Right lobe of liver (tissue), 6 donors: ENCODE measurements at regions not wholly inside any gene's neighbourhood (a gene's known extent, or its start where the extent isn't known, plus 50 kb on each side); places are given as distances from the start of the nearest gene placed in this dataset.

Experiments
- ATAC-seq, 4 donors: fragments of 200-7000 bp; cut with Tn5 transposase; one replicate each; pipeline ENCODE4 v1.9.1; 2020; ENCODE audit warnings: mild to moderate bottlenecking in 4 of 4, moderate library complexity in 4 of 4
- DNase-seq, 3 donors: peaks; one replicate each; pipeline ENCODE4 v3.0.0-alpha.2; 2020
- H3K27ac ChIP-seq, 3 donors: fragments of 200-600 bp; one replicate each; pipeline ENCODE4 v1.8.0; 2022
- H3K27me3 ChIP-seq, 2 donors: fragments of 200-600 bp; one replicate each; pipeline ENCODE4 v1.8.0; 2022
- H3K36me3 ChIP-seq, 4 donors: fragments of 200-600 bp; sonication (generic) in 1 of 4; one replicate each; pipeline versions ENCODE4 v1.5.1 to v1.8.0; 2017 to 2022; ENCODE audit warnings: control low read depth in 1 of 4
- H3K4me1 ChIP-seq, 4 donors: fragments of 200-600 bp; sonication (generic) in 1 of 4; one replicate each; pipeline versions ENCODE4 v1.5.1 to v1.8.0; 2017 to 2022; ENCODE audit warnings: control low read depth in 1 of 4
- H3K4me3 ChIP-seq, 3 donors: fragments of 200-600 bp; one replicate each; pipeline ENCODE4 v1.8.0; 2022
- H3K9me3 ChIP-seq, 4 donors: fragments of 200-600 bp; sonication (generic) in 1 of 4; one replicate each; pipeline versions ENCODE4 v1.5.1 to v1.8.0; 2017 to 2022; ENCODE audit warnings: control low read depth in 1 of 4
- POLR2A ChIP-seq: fragments of 450-650 bp; IDR thresholded peaks from one replicate; pipeline ENCODE4 v1.6.1; 2017; ENCODE audit warnings: antibody characterized with exemption, mild to moderate bottlenecking
- WGBS: methylation state at CpG from one replicate; pipeline ENCODE4 v1.1.6; 2018; ENCODE audit warnings: low coverage, low lambda C conversion rate; ENCODE audit not compliant: insufficient coverage; ENCODE audit errors: missing lambda C conversion rate; 5-methylcytosine and 5-hydroxymethylcytosine counted together
- intact Hi-C, 2 donors: fragments of 100-400 bp; cut with DNase I; formaldehyde crosslinking; loops; one replicate each; pipeline versions ENCODE4 v1.11.2 to v1.14.1; 2022
- TF ChIP-seq, protein P1 (sequence below), 4 donors: fragments of 200-600 bp in 3 of 4; fragments of 450-650 bp in 1 of 4; IDR thresholded peaks; one replicate each; pipeline versions ENCODE4 v1.5.1 to v1.8.0; 2016 to 2022; ENCODE audit warnings: antibody characterized with exemption in 4 of 4, mild to moderate bottlenecking in 2 of 4
- donor health status: DM: no; HTN: yes; CAD: no.
- donor health status: DM: no; HTN: no; CAD: no.
- donor health status: DM: no; HTN: no; CAD: no.
- donor health status: DM: no; HTN: yes; CAD: no.
- donor health status: DM: no; HTN: yes; CAD: no.

DNA sequence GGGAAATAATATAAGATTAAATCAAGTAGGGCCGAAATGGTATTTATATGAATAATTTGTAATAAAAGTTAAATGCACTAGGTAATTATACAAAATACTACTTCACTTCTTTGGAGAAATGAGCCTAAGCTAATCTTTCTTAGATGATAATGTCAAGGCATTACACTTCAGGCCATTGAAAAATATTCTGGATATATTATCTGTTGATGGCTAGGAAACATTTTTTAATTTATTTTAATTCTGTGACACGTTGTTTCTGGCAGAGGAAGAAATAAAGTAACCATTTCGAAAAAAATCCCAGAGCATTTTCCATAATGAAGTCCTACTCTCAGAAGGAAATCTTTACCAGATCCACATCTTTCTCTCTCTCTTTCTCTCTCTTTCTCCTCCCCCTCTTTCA, 133.9 kb downstream of the MMUT start:
- no peak for ATAC-seq
- intact Hi-C loops: no loop called here
- DNase-seq: no peak
- no peaks in the 10 kb centered on the region for H3K4me1 ChIP-seq
- no peak overlapping the region for H3K4me3 ChIP-seq
- WGBS: 30% methylated on average over 3 of the region's 3 CpGs
- no peak overlapping the region for H3K27ac ChIP-seq
- TF ChIP-seq POLR2A: no peak
- TF ChIP-seq, protein P1, sequence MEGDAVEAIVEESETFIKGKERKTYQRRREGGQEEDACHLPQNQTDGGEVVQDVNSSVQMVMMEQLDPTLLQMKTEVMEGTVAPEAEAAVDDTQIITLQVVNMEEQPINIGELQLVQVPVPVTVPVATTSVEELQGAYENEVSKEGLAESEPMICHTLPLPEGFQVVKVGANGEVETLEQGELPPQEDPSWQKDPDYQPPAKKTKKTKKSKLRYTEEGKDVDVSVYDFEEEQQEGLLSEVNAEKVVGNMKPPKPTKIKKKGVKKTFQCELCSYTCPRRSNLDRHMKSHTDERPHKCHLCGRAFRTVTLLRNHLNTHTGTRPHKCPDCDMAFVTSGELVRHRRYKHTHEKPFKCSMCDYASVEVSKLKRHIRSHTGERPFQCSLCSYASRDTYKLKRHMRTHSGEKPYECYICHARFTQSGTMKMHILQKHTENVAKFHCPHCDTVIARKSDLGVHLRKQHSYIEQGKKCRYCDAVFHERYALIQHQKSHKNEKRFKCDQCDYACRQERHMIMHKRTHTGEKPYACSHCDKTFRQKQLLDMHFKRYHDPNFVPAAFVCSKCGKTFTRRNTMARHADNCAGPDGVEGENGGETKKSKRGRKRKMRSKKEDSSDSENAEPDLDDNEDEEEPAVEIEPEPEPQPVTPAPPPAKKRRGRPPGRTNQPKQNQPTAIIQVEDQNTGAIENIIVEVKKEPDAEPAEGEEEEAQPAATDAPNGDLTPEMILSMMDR (IDR thresholded peaks at IDR 0.05): no peak
- H3K27me3 ChIP-seq: no peaks in the 10 kb centered on the region
- no peaks in the 10 kb centered on the region for H3K36me3 ChIP-seq
- no peaks in the 10 kb centered on the region for H3K9me3 ChIP-seq

- intact Hi-C loops: no loop called here
- no peak for ATAC-seq
- TF ChIP-seq POLR2A: no peak
- TF ChIP-seq, protein P1 (IDR thresholded peaks at IDR 0.05): no peak
These were observed 134.9 kb downstream of the MMUT start for GRCh38 chr6:49328051-49328744.

GRCh38 chr6:49327571-49327970, 135.5 kb downstream of the MMUT start:
- Histone ChIP-seq H3K36me3 (no peaks in the 10 kb centered on the region), H3K9me3 (no peaks in the 10 kb centered on the region), H3K27me3 (no peaks in the 10 kb centered on the region), H3K27ac (no peak overlapping the region), H3K4me3 (no peak overlapping the region), H3K4me1 (no peaks in the 10 kb centered on the region)
- ATAC-seq (no peak), DNase-seq (no peak)
- TF ChIP-seq POLR2A: no peak
- TF ChIP-seq, protein P1 (IDR thresholded peaks at IDR 0.05): no peak
- intact Hi-C loops: no loop called here
- WGBS: 69% methylated on average over 2 of the region's 2 CpGs

More at GRCh38 chr6:49328051-49328744, 134.9 kb downstream of the MMUT start:
- no peak overlapping the region for H3K4me3 ChIP-seq
- H3K4me1 ChIP-seq: no peaks in the 10 kb centered on the region
- no peak for DNase-seq
- H3K27ac ChIP-seq: no peak overlapping the region
- no peaks in the 10 kb centered on the region for H3K27me3 ChIP-seq
- no peaks in the 10 kb centered on the region for H3K36me3 ChIP-seq
- no peaks in the 10 kb centered on the region for H3K9me3 ChIP-seq
- WGBS: 78% methylated on average over 1 of the region's 1 CpG

- Histone ChIP-seq H3K4me1 (no peaks in the 10 kb centered on the region), H3K36me3 (no peaks in the 10 kb centered on the region), H3K4me3 (no peak overlapping the region), H3K27me3 (no peaks in the 10 kb centered on the region), H3K9me3 (no peaks in the 10 kb centered on the region), H3K27ac (no peak overlapping the region)
- ATAC-seq: no peak
- TF ChIP-seq POLR2A: no peak
- TF ChIP-seq, protein P1 (IDR thresholded peaks at IDR 0.05): no peak
- 69% methylated on average over 1 of the region's 1 CpG for WGBS
- intact Hi-C loops: no loop called here
- DNase-seq: no peak
These were observed 136.0 kb downstream of the MMUT start for GRCh38 chr6:49327005-49327404.
